ENCODE measurements at regions not wholly inside any gene's neighbourhood (a gene's known extent, or its start where the extent isn't known, plus 50 kb on each side); places are given as distances from the start of the nearest gene placed in this dataset.

GRCh38 chr2:7900593-7900992, 781.3 kb upstream of the ID2 start:
- TF ChIP-seq TAF1 (IDR thresholded peaks at IDR 0.05; ENCODE audit: low read depth): no peak
- TF ChIP-seq YY1 (IDR thresholded peaks at IDR 0.05; ENCODE audit: low read depth): no peak
- no peak for TF ChIP-seq EP300 (IDR thresholded peaks at IDR 0.05; ENCODE audit: borderline replicate concordance)
- no peak for TF ChIP-seq NFIC (IDR thresholded peaks at IDR 0.05)
